Testis (tissue), 2 donors: ENCODE measurements at regions not wholly inside any gene's neighbourhood (a gene's known extent, or its start where the extent isn't known, plus 50 kb on each side); places are given as distances from the start of the nearest gene placed in this dataset.

Source experiments
- DNase-seq: peaks from one replicate; pipeline ENCODE4 v3.0.0-alpha.2; 2019
- H3K27ac ChIP-seq, 2 donors: fragments of 200-600 bp; sonication (generic); one replicate each; pipeline ENCODE4 v1.5.1; 2019
- H3K27me3 ChIP-seq: fragments of 200-600 bp; sonication (generic); one replicate; pipeline ENCODE4 v1.5.1; 2019
- H3K36me3 ChIP-seq: fragments of 200-600 bp; sonication (generic); one replicate; pipeline ENCODE4 v1.5.1; 2017; ENCODE audit warnings: low read depth; ENCODE audit errors: missing control alignments
- H3K4me1 ChIP-seq: fragments of 200-600 bp; sonication (generic); one replicate; pipeline ENCODE4 v1.5.1; 2019
- H3K4me3 ChIP-seq, 2 donors: fragments of 200-600 bp; sonication (generic); one replicate each; pipeline ENCODE4 v1.5.1; 2017 to 2019
- H3K9me3 ChIP-seq: fragments of 200-600 bp; sonication (generic); one replicate; pipeline ENCODE4 v1.5.1; 2017
- CTCF ChIP-seq, 3 experiments: fragments of 450-650 bp in 2 of 3; fragments of 200-600 bp in 1 of 3; sonication (generic) in 1 of 3; IDR thresholded peaks; one replicate each; pipeline ENCODE4 v1.5.1; 2016 to 2019; ENCODE audit warnings: antibody characterized with exemption in 3 of 3, mild to moderate bottlenecking in 2 of 3, moderate library complexity in 1 of 3
- POLR2A ChIP-seq: fragments of 450-650 bp; IDR thresholded peaks from one replicate; pipeline ENCODE4 v1.6.1; 2017; ENCODE audit warnings: antibody characterized with exemption, mild to moderate bottlenecking, moderate library complexity
- WGBS, 2 donors: methylation state at CpG; one replicate each; pipeline ENCODE4 v1.1.5; 2018; 5-methylcytosine and 5-hydroxymethylcytosine counted together
- intact Hi-C: fragments of 100-400 bp; cut with DNase I; formaldehyde crosslinking; loops from one replicate; pipeline ENCODE4 v1.15.1; 2023; ENCODE audit warnings: low total_unique reads

- WGBS, 2 donors, result 91% methylated on average over 1 of the region's 1 CpG; no CpG with 5 or more reads in 1 of the 2 donors
- DNase-seq, result no peak
- H3K4me1 ChIP-seq, result no peaks in the 10 kb centered on the region
- intact Hi-C loops, result no loop called here
- H3K27ac ChIP-seq, result no peak overlapping the region
- H3K9me3 ChIP-seq, result no peaks in the 10 kb centered on the region
- H3K4me3 ChIP-seq, result no peak overlapping the region
- TF ChIP-seq CTCF (IDR thresholded peaks at IDR 0.05), result no peak
- no peak for TF ChIP-seq POLR2A
- no peaks in the 10 kb centered on the region for H3K36me3 ChIP-seq
- H3K27me3 ChIP-seq, result no peaks in the 10 kb centered on the region
These were observed 184.6 kb downstream of the ARHGAP12 start for GRCh38 chr10:31744025-31744424.

GRCh38 chr10:31742255-31742654, 186.4 kb downstream of the ARHGAP12 start:
- Histone ChIP-seq H3K36me3 (no peaks in the 10 kb centered on the region), H3K4me3 (no peak overlapping the region), H3K4me1 (no peaks in the 10 kb centered on the region), H3K9me3 (no peaks in the 10 kb centered on the region), H3K27ac (no peak overlapping the region), H3K27me3 (no peaks in the 10 kb centered on the region)
- WGBS, 2 donors, result 85 to 88% methylated on average over 1 of the region's 1 CpG
- intact Hi-C loops, result no loop called here
- TF ChIP-seq POLR2A (no peak), CTCF (IDR thresholded peaks at IDR 0.05) (no peak)
- DNase-seq, result no peak

- no peak for TF ChIP-seq POLR2A
- no peak for TF ChIP-seq CTCF (IDR thresholded peaks at IDR 0.05)
- no peak for DNase-seq
- no peaks in the 10 kb centered on the region for H3K4me1 ChIP-seq
- H3K9me3 ChIP-seq, result no peaks in the 10 kb centered on the region
- intact Hi-C loops, result no loop called here
- H3K36me3 ChIP-seq, result no peaks in the 10 kb centered on the region
- no peak overlapping the region for H3K4me3 ChIP-seq
- no peak overlapping the region for H3K27ac ChIP-seq
- H3K27me3 ChIP-seq, result no peaks in the 10 kb centered on the region
These were observed 187.2 kb downstream of the ARHGAP12 start for GRCh38 chr10:31741473-31741872.

GRCh38 chr10:31739711-31740110, 188.9 kb downstream of the ARHGAP12 start:
- WGBS, 2 donors, result 50 to 66% methylated on average over 1 of the region's 1 CpG
- no peaks in the 10 kb centered on the region for H3K27me3 ChIP-seq
- H3K4me3 ChIP-seq, result no peak overlapping the region
- no peak for TF ChIP-seq POLR2A
- no peak for TF ChIP-seq CTCF (IDR thresholded peaks at IDR 0.05)
- H3K36me3 ChIP-seq, result no peaks in the 10 kb centered on the region
- intact Hi-C loops, result no loop called here
- no peak overlapping the region for H3K27ac ChIP-seq
- DNase-seq, result no peak
- H3K9me3 ChIP-seq, result no peaks in the 10 kb centered on the region
- H3K4me1 ChIP-seq, result no peaks in the 10 kb centered on the region

GRCh38 chr10:31739146-31739545, 189.5 kb downstream of the ARHGAP12 start:
- no peak overlapping the region for H3K27ac ChIP-seq
- no peak overlapping the region for H3K4me3 ChIP-seq
- H3K36me3 ChIP-seq, result no peaks in the 10 kb centered on the region
- TF ChIP-seq POLR2A (no peak), CTCF (IDR thresholded peaks at IDR 0.05) (no peak)
- no peaks in the 10 kb centered on the region for H3K27me3 ChIP-seq
- no peaks in the 10 kb centered on the region for H3K4me1 ChIP-seq
- H3K9me3 ChIP-seq, result no peaks in the 10 kb centered on the region
- intact Hi-C loops, result no loop called here
- WGBS, 2 donors, result 94 to 95% methylated on average over 2 of the region's 2 CpGs
- DNase-seq, result no peak
